ENCODE measurements at regions not wholly inside any gene's neighbourhood (a gene's known extent, or its start where the extent isn't known, plus 50 kb on each side); places are given as distances from the start of the nearest gene placed in this dataset.

DNA sequence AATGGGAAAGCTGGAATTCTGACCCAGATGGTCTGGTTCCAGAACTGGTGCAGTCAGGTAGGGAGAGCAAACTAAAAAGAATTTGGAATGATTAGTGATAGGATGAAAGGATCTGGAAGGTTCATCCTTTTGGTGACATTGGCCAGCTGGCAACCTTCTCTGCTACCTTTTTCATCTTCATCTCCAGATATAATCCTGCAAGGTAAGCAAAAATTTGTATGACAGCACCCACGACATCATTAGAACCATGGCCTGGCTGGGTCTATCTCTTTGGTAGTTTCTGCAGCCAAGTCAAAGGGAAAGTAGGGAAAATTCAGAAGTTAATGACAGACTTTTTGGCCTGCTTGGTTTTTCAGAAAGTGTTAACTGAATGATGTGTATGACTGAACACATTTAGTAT is 188.9 kb upstream of the MALRD1 start:
- no peak overlapping the region for H3K27ac ChIP-seq
- no peak for ATAC-seq
- intact Hi-C loops (cut with DNase I): no loop called here
- DNase-seq: no peak
- TF ChIP-seq, protein P1, sequence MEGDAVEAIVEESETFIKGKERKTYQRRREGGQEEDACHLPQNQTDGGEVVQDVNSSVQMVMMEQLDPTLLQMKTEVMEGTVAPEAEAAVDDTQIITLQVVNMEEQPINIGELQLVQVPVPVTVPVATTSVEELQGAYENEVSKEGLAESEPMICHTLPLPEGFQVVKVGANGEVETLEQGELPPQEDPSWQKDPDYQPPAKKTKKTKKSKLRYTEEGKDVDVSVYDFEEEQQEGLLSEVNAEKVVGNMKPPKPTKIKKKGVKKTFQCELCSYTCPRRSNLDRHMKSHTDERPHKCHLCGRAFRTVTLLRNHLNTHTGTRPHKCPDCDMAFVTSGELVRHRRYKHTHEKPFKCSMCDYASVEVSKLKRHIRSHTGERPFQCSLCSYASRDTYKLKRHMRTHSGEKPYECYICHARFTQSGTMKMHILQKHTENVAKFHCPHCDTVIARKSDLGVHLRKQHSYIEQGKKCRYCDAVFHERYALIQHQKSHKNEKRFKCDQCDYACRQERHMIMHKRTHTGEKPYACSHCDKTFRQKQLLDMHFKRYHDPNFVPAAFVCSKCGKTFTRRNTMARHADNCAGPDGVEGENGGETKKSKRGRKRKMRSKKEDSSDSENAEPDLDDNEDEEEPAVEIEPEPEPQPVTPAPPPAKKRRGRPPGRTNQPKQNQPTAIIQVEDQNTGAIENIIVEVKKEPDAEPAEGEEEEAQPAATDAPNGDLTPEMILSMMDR (IDR thresholded peaks at IDR 0.05): no peak
- no peaks in the 10 kb centered on the region for H3K27me3 ChIP-seq (ENCODE audit: low read depth)
- H3K36me3 ChIP-seq: no peaks in the 10 kb centered on the region
- H3K4me3 ChIP-seq: no peak overlapping the region
- no peaks in the 10 kb centered on the region for H3K9me3 ChIP-seq
- H3K4me1 ChIP-seq: no peaks in the 10 kb centered on the region

DNA sequence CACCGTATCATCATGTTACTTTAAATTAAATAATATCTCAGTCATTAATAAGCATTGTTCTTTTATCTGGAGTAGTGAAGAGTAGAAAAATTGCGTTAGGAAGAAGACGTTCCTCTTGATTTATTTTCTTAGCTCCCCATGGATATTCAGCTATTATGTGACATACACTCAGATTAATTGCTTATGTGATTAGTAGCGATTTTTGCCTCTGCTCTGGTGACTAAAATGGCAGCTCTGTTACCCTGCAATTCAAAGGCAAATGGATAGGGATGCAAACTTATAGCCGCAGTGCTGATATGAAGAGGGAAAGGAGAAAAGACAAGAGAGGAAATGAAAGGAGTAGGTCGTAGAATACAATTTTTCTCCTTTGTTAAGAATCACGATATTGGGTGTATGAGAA is 188.4 kb upstream of the MALRD1 start:
- H3K4me3 ChIP-seq: no peak overlapping the region
- H3K27me3 ChIP-seq (ENCODE audit: low read depth): no peaks in the 10 kb centered on the region
- intact Hi-C loops (cut with DNase I): no loop called here
- H3K27ac ChIP-seq: no peak overlapping the region
- DNase-seq: no peak
- TF ChIP-seq, protein P1 (IDR thresholded peaks at IDR 0.05): no peak
- ATAC-seq: no peak
- no peaks in the 10 kb centered on the region for H3K36me3 ChIP-seq
- H3K9me3 ChIP-seq: no peaks in the 10 kb centered on the region
- no peaks in the 10 kb centered on the region for H3K4me1 ChIP-seq

DNA sequence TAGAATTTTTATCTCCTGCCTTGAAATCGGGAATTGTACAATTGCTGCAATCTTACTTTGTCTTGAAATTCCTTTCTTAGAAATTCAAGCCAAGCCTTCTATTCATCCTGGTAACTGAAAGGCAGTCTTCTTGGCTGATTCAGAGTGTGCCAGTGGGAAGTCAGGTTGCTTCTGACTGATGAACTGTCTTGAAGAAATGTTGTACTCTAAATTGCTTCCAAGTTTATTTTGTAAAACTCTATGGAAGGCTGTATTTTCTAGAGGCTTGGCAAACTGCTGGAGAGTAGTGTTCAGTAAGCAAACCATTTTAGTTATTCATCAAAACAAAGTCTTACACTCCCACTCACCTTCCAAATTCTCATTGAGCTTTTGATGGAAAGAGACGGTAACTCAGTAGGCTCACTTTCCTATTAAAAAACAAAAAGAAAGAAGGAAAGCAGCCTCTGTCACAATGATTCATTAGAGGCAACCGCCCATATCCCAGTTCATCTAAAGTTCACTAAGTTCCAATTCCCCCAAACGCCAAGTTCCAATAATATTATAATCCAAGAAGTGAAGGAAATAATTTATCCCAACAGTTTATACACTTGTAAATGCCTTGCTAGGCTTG is 187.9 kb upstream of the MALRD1 start:
- Histone ChIP-seq H3K4me3 (no peak overlapping the region), H3K36me3 (no peaks in the 10 kb centered on the region), H3K27ac (no peak overlapping the region), H3K27me3 (ENCODE audit: low read depth) (no peaks in the 10 kb centered on the region), H3K4me1 (no peaks in the 10 kb centered on the region), H3K9me3 (no peaks in the 10 kb centered on the region)
- TF ChIP-seq, protein P1 (IDR thresholded peaks at IDR 0.05): no peak
- intact Hi-C loops (cut with DNase I): no loop called here
- no peak for DNase-seq
- no peak for ATAC-seq

DNA sequence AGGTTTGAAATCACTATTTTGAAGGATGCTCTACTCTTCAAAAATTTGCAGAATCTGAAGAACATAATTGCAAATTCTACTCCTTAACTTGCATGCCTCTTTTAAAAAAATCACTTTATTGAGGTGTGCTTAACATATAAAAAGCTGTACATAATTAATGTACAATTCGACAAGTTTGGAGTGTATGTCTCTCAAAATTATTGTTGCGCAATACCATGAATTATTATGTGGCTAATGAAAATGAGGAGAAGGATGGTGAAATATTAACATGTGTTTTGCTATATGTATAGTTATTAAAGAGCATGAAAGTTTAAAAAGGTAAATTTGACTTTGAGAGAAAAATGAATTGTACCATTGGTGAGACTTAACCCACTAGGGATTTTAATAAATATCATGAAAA is 187.2 kb upstream of the MALRD1 start:
- DNase-seq (no peak), ATAC-seq (no peak)
- no peaks in the 10 kb centered on the region for H3K36me3 ChIP-seq
- no peaks in the 10 kb centered on the region for H3K27me3 ChIP-seq (ENCODE audit: low read depth)
- H3K4me3 ChIP-seq: no peak overlapping the region
- intact Hi-C loops (cut with DNase I): no loop called here
- TF ChIP-seq, protein P1 (IDR thresholded peaks at IDR 0.05): no peak
- H3K4me1 ChIP-seq: no peaks in the 10 kb centered on the region
- H3K9me3 ChIP-seq: no peaks in the 10 kb centered on the region
- H3K27ac ChIP-seq: no peak overlapping the region

DNA sequence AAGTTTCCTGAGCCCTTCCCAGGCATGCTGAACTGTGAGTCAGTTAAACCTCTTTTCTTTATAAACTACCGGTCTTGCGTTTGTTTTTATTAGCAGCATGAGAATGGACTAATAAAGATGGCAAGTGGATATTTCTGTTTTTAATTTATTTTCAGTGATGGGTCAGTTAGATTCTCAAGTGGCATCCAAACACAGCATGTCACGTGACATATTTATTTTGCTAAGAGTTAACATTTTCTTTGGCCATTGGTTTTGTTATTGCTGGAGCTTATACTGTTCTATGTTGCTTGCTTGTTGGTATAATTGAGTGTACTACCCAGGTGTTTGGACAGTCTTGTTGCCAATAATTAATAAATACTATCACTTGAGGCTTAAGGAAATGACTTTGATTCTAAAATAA is 181.7 kb upstream of the MALRD1 start:
- DNase-seq (no peak), ATAC-seq (no peak)
- Histone ChIP-seq H3K9me3 (no peaks in the 10 kb centered on the region), H3K4me3 (no peak overlapping the region), H3K4me1 (no peaks in the 10 kb centered on the region), H3K36me3 (no peaks in the 10 kb centered on the region), H3K27ac (no peak overlapping the region), H3K27me3 (ENCODE audit: low read depth) (no peaks in the 10 kb centered on the region)
- TF ChIP-seq, protein P1 (IDR thresholded peaks at IDR 0.05): no peak
- intact Hi-C loops (cut with DNase I): no loop called here

DNA sequence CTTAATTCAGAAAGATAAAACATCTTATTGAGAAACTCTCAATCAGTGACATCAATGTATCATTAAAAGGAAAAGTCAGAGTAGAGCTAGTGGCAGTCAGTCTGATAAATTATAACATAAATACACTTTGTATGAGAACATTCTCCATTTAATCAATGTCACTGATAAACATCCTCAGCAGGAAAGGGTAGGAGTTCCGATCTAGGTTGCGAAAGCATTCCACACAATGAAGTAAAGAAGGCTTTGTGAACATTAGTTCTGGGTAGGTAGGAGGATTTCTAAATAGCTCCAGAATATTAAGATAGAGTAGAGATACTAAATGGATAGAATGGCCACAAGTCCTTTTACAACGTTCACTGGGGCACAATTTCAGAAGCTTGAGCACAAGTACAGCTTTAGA is 179.7 kb upstream of the MALRD1 start:
- Histone ChIP-seq H3K4me1 (no peaks in the 10 kb centered on the region), H3K27ac (peak overlapping the region; percentile 2), H3K36me3 (no peaks in the 10 kb centered on the region), H3K9me3 (no peaks in the 10 kb centered on the region), H3K27me3 (ENCODE audit: low read depth) (no peaks in the 10 kb centered on the region), H3K4me3 (no peak overlapping the region)
- ATAC-seq (no peak), DNase-seq (no peak)
- TF ChIP-seq, protein P1 (IDR thresholded peaks at IDR 0.05): no peak
- intact Hi-C loops (cut with DNase I): no loop called here

Measured in lower lobe of right lung (tissue), 2 donors.